ENCODE measurements at regions not wholly inside any gene's neighbourhood (a gene's known extent, or its start where the extent isn't known, plus 50 kb on each side); places are given as distances from the start of the nearest gene placed in this dataset.
"Not testable (repeated sequence)": the region's sequence is repeated elsewhere in the genome, so short reads cannot be mapped to it uniquely, and the experiment has no call there.

- POLR2A ChIA-PET = interaction anchor here (0.5 kb wide), 1 partner anchor 167 kb away, joined by 7 read pairs; no protein-coding TSS in a partner anchor
These were observed 112.9 kb upstream of the IPO9 start for GRCh38 chr1:201715801-201716741.

DNA sequence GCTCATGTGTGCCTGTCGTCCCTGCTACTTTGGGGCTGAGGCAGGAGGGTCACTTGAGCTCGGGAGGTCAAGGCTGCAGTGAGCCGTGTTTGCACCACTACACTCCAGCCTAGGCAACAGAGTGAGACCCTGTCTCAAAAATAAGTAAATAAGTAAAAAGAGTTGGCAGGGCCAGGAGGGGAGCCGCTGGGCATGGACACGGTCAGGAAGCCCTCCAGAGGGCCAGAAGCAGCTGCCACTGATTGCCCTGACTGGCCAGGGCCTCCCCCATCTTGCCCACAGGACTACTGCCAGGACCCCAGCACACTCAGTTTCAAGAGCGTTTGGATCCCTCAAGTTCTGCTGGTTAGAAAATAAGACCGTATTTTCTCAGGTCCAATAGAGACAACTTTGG is 112.2 kb upstream of the IPO9 start:
- ChIA-PET POLR2A (no interaction called here), CTCF (interaction anchor here (0.6 kb wide), 1 partner anchor 8 kb away, joined by 3 read pairs; no protein-coding TSS in a partner anchor)

More at GRCh38 chr1:201715801-201716741, 112.9 kb upstream of the IPO9 start:
- CTCF ChIA-PET = interaction anchor here (0.9 kb wide), 1 partner anchor 67 kb away, joined by 4 read pairs; no protein-coding TSS in a partner anchor

DNA sequence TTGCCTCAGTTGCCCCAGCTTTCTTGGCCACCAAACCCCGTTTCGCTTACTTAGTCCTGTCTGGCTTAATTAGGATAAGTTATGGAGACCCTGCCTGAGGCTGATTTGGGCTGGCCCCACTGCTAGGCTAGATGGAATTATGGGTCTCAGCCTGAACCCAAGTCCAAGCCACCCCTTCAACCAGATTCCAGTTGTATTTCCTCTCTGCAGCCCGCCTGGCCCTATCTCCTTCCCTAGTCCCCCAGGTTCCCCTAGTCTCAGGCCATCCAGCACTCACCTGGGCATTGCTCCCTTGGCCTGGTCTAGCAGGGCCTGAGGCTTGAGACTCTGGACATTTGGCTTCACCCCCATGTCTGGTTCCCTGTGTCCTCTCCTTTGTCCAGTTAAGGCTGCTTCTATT is 111.7 kb upstream of the IPO9 start:
- POLR2A ChIA-PET = no interaction called here
- CTCF ChIA-PET = interaction anchor here (0.6 kb wide), 1 partner anchor 8 kb away, joined by 3 read pairs; no protein-coding TSS in a partner anchor

DNA sequence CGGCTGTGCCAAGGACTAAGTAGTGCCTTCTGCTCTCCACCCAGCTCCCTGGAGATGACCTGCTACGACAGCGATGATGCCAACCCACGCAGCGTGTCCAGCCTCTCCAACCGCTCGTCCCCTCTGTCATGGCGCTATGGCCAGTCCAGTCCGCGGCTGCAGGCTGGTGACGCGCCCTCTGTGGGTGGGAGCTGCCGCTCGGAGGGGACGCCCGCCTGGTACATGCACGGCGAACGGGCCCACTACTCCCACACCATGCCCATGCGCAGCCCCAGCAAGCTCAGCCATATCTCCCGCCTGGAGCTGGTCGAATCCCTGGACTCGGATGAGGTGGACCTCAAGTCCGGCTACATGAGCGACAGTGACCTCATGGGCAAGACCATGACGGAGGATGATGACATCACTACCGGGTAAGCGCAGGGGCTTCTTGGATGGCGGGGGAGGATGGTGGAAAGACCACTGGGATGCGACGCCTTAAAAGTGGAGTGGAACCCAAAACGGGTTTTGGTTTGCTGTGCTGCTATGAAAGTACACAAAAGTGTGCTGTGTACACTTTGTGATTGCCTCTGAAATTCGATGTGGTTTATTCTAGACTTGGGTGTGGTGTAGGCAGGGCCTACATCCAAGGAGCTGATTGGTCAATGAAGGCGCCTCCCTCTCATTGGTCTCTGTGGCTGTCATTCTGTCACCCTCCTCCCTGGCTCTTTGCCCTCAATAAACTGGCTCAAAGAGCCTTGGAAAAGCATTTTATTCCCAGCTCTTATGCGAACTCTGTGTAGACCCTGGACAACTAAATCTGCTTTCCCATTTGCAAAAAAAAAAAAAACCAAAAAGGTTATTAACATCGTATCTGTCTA is 110.4 kb upstream of the IPO9 start:
- POLR2A ChIA-PET = no interaction called here

GRCh38 chr1:201719812-201720521 is 109.0 kb upstream of the IPO9 start:
- POLR2A ChIA-PET = no interaction called here
- CTCF ChIA-PET = no interaction called here

More for the DNA sequence above, 110.4 kb upstream of the IPO9 start:
- CTCF ChIA-PET = no interaction called here

DNA sequence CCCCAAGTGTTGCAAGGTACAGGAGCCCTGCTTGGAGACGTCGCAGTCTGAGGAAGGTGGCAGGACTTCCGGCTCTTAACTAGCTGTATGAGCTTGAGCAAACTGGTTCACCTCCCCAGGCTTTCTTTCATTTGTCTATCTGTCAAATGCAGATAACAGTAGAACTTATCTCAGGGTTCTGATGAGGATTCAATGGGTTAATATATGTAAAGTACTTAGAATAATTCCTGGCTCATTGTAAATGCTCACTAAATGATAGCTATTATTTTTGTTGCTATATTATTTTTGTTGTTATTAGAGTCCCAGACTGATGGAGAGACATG is 108.5 kb upstream of the IPO9 start:
- POLR2A ChIA-PET = no interaction called here
- CTCF ChIA-PET = no interaction called here

DNA sequence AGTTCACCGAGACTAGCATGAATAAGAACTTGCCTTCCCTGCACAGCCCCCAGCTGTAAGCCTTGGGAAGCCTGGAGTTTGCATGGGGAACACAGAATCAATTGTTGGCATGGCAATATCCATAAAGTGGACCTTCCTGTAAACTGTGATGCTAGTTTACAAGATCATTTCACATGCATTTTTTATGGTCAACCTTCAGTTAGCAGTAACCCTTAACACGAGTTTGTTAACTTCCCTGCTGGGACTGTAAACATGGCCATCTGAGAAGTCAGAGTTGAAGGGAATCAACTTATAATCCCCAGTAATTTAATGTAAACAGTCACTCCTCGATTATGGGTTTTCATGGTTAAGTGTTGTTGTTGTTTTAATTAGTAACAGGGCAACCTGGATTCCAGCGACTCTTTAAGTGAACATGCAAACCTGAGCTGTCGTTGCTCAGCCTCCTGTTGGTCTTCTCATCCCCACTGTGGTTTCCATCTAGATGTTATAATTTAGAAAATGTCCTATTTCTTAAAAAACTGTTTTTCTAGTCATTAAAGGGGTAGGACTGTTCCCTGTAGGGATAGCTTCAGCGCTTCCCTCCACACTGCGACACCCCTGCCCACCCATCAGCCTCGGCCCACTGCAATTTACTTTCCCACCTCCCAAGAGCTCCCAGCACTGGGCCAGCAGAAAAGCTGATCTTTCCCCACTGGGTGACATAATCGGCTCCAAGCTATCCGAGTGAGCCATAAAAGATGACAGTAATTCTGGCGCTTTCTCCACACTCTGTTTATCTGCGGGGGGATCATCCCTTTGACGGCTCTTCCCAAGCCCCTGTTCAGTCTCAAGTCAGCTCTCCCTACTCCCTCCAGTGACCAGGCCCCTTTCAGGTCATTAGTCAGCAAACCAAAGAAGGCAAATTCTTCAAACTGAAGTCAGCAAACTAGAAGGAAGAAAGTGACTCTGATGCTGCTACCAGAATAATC is 107.6 kb upstream of the IPO9 start:
- ChIA-PET POLR2A (no interaction called here), CTCF (no interaction called here)

GRCh38 chr1:201724039-201724765 is 104.8 kb upstream of the IPO9 start:
- ChIA-PET POLR2A (no interaction called here), CTCF (interaction anchor here (0.8 to 1.6 kb wide), 2 partner anchors 15 to 69 kb away, joined by 3 to 4 read pairs; no protein-coding TSS in a partner anchor)

GRCh38 chr1:201724766-201725118 is 104.2 kb upstream of the IPO9 start:
- CTCF ChIA-PET = no interaction called here
- POLR2A ChIA-PET = no interaction called here

GRCh38 chr1:201726700-201727099 is 102.3 kb upstream of the IPO9 start:
- ChIA-PET CTCF (interaction anchor here (1.1 kb wide), 1 partner anchor 17 kb away, joined by 7 read pairs; no protein-coding TSS in a partner anchor), POLR2A (interaction anchor here (0.8 kb wide), 1 partner anchor 9 kb away, joined by 5 read pairs; no protein-coding TSS in a partner anchor)

GRCh38 chr1:201728731-201729130 is 100.2 kb upstream of the IPO9 start:
- ChIA-PET POLR2A (no interaction called here), CTCF (no interaction called here)

- ChIA-PET CTCF (no interaction called here), POLR2A (no interaction called here)
These were observed 98.9 kb upstream of the IPO9 start for GRCh38 chr1:201729973-201730608.

GRCh38 chr1:201730611-201731010 is 98.3 kb upstream of the IPO9 start:
- CTCF ChIA-PET = no interaction called here
- POLR2A ChIA-PET = no interaction called here

DNA sequence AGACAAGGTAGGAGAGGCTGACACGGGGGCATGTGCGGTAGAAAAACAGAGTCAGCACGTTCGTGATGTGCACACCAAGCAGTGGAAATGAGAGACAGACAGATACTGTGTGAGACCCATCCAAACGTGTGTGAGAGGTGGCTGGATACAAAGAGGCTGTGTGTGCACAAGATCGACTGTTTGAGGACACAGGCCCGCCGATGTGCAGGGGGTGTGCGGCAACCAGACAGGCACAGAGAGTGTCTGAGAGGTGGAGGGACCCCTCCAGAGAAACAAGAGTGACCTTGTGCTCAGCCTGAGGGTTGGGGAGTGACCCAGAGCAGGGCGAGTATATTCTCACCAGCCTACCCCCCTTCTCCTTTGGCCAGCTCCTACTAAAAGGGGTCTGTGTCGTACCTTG is 97.8 kb upstream of the IPO9 start:
- POLR2A ChIA-PET = no interaction called here
- CTCF ChIA-PET = no interaction called here

- CTCF ChIA-PET = no interaction called here
- POLR2A ChIA-PET = no interaction called here
These were observed 97.4 kb upstream of the IPO9 start for GRCh38 chr1:201731592-201731991.

GRCh38 chr1:201732351-201732750 is 96.6 kb upstream of the IPO9 start:
- POLR2A ChIA-PET = interaction anchor here (0.6 kb wide), 1 partner anchor 1274 kb away, joined by 3 read pairs; no protein-coding TSS in a partner anchor
- CTCF ChIA-PET = no interaction called here

DNA sequence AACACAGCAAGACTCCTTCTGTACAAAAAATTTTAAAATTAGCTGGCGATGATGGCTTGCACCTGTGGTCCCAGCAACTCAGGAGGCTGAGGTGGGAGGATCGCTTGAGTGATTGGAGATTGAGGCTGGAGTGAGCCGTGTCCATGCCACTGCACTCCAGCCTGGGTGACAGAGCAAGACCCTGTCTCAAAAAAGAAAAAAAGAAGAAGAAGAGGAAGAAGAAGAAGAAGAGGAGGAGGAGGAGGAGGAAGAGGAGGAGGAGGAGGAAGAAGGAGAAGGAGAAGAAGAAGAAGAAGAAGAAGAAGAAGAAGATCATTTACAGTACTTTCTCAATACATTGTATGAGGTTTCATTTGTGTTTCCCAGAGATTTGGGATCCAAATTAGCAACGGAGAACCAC is 94.7 kb upstream of the IPO9 start:
- POLR2A ChIA-PET, CTCF ChIA-PET: not testable (repeated sequence)

GRCh38 chr1:201734786-201735185 is 94.2 kb upstream of the IPO9 start:
- ChIA-PET CTCF (no interaction called here), POLR2A (no interaction called here)
